NCI-H2196 (cell line): ENCODE measurements at regions not wholly inside any gene's neighbourhood (a gene's known extent, or its start where the extent isn't known, plus 50 kb on each side); places are given as distances from the start of the nearest gene placed in this dataset.

Experiments used
- DNase-seq: peaks from one replicate; lab custom pipeline; 2025; ENCODE audit not compliant: unreplicated experiment; lab: John Stamatoyannopoulos, UW

DNA sequence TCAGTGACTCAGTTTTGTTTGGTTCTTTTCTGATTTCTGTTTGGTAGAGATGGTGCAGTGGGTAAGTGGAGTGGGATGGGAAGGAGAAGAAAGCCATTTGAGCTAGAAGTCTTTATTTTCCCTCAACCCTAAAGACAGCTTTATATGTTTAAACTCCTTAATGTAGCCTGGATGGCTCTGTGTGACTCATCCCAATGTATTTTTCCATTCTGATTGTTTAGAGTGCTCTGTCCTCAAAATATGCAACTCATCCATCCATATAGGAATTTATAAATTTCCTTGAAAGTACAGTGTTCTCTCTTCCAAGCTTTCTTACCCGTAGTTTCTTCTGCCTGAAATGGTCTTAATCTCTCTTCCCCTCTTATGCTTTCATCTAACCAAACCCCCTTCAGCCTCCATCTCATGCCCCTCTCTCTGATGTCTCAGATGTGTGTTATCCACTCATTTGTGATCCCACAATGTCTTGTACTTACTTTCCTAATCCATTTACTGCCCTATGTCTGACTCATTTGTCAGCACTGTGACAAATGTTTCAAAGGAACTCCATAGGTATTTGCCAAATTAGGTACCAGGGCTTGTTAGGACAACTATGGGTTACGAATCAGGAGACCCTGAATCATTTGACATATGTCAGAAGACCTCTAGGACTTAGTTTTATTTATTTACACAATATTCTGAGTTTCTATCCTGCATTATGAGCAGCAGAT lies 217.5 kb upstream of the SGCD start:
- no peak for DNase-seq

DNA sequence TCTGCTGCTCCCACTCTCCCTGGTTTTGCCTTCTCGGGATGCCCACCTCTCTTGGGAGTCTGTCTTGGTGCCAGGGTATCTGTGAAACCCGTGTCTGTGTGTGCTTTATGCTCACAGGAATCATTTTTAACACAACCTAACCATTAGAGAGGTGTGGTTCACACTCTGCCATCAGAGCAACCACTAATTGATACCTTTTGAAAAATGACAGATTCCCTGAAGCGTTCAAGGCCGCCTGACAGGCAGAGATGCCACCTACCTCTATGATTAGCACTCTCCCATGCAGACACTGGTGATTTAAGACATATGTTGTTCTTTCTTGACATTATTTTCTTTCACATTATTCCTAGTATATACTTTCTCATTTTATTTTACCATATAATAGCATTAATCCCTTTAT lies 207.3 kb upstream of the SGCD start:
- DNase-seq = no peak

DNA sequence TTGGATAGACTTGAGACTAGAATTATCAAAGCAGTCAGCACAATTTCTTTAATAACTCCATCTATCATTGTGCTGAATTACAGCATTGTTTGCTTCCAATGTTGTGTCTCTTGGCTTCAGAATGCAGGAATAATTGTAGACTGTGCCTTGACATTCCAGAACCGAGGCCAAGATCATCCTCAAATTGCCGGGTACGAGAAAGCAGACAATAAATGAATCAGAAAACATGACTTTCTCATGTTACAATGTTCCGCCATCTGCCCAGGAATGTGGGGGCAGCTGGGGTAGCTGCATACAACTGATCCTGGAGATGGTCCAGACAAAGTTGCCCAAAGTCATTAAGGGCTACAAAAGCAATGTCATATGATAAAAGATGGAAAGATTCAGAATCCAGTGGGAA lies 206.2 kb upstream of the SGCD start:
- DNase-seq = peak; percentile 24

DNA sequence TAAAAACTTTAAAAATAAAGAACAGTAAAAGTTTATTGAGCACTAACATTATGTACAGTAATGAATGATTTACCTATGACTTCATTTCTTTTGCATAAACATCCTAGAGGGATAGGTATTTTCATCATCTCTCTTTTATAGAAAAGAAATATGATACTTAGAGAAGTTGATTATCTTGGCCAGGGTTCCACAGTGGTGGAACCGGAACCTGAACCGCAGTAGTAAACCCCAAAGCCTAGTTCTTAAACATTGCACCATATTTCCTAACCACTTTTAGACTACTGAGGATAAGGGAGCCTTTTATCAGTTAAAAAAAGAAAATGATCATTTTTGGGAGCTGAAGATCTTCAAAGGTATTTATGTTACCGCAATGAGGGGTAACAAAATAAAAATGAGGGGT lies 205.7 kb upstream of the SGCD start:
- peak; percentile 24 for DNase-seq

DNA sequence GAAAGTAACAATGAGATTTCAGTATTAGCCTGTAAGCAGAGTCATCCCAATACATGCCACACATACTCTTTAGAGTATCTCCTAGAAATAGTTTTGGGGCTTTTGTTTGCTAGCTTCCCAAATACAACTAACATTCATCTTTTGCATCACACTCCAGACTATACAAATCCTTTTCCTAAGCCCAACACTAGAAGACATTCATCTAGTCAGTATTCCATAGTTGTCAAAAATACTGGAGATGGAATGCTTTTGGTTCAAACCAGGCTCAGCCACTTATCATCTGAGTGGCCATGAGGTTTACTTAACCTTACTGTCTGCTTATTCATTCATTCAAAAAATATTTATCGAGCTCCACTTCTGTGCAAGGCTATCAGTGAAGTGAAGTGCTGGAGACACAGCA lies 205.1 kb upstream of the SGCD start:
- peak; percentile 11 for DNase-seq

DNA sequence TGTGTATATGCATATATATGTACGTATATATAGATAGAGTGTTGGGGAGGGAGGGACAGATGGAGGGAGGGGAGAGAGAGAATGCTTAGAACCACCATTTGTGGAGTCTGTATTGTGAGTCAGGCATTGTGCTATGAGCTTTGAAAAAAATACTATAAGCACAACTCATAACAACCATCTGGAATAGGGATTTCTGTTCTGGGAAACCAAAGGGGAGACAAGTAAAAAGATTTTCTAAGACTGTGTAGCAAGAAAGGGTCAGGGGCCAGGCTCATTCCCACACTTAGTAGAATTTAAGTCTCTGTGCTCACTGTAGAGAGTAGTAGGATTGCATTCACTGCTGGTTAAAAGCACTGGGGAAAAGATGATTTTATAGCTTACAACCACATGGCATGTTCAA lies 202.3 kb upstream of the SGCD start:
- no peak for DNase-seq

DNA sequence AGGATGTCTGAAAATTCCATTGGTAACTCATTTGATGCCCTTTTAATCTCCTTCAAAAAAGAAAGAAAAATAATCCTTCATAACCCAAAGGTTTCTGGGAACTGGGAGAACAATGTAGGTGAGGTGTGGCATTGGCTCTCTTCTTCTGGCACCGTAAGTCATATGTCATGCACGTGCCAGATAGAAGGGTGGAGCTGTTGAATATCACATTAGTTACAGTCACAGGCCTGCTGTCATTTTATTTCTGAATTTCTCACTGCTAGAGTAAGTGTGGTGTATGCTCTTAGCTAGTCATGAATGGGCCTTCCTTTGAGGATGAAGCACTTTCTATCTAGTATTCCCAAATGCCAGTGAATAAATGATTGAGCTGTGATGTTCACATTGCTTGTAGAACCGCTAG lies 201.8 kb upstream of the SGCD start:
- DNase-seq = no peak

DNA sequence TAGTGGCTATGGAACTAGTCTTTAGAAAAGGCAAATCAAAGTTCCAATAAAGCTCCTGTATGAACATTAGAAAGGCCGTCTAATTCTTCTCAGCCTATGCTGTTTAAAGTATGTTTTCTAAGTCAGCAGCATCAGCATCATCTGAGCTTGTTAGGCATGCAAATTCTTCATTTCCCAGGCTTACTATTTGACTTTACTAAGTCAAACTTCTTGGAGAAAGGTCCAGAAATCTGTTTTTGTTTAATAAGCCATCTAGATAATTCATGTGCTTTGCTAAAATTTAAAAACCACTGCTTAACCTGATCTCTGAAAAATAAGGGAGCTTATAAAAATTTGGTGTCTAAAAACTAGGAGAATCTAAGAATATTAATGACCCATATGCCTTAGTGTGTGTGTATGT lies 200.2 kb upstream of the SGCD start:
- no peak for DNase-seq

DNA sequence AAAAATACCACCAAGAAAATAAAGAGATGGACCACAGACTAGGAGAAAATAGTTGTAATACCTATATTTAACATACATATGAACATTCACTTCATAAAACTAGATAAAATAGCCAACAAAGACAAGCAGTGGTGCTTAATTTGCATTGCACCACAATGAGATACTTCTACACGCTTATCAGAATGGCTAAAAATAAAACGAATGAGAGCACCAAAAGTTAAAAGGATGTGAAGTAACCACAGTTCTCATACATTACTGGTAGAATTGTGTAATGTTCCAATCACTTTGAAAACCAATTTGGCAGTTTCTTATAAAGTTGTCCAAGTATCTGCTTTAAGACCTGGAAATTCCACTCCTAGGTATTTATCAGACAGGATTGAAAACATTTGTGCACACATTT lies 198.9 kb upstream of the SGCD start:
- no peak for DNase-seq

DNA sequence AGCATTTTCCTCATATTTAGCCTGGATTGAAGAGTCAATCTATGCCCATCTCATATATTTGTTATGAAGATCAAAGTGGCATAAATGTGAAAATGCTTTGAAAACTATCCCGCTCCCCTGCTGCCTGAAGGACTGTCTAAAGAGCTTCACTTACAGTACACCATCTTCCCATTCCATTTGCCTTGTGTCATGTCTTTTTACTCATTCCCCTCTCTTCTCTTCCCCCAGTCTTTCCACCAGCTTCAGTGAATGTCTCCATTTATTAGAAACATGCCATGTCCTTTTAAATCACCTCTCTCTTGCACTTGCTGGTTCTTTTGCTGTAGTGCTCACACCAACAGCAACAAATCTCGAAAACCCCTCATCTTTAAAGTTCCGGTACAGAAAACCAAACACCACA lies 192.7 kb upstream of the SGCD start:
- DNase-seq = no peak

DNA sequence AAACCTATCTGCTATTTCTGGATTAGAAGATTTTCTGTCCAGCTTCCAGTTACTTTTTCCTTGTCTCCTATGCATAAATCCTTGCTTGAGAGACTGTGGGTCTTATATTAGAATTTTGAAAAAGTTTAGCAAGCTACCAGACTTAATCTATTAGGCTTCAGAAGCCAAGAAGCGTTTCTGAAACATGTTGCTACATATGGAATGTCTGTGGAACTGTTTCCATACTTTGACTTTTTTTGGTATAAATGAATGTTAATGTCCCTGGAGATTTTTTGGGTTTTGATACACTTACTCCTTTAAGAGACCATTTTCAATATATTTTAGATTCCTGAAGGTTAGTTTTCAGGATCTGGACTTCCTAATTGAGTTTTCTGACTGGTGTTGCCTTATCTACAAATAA lies 191.4 kb upstream of the SGCD start:
- no peak for DNase-seq

DNA sequence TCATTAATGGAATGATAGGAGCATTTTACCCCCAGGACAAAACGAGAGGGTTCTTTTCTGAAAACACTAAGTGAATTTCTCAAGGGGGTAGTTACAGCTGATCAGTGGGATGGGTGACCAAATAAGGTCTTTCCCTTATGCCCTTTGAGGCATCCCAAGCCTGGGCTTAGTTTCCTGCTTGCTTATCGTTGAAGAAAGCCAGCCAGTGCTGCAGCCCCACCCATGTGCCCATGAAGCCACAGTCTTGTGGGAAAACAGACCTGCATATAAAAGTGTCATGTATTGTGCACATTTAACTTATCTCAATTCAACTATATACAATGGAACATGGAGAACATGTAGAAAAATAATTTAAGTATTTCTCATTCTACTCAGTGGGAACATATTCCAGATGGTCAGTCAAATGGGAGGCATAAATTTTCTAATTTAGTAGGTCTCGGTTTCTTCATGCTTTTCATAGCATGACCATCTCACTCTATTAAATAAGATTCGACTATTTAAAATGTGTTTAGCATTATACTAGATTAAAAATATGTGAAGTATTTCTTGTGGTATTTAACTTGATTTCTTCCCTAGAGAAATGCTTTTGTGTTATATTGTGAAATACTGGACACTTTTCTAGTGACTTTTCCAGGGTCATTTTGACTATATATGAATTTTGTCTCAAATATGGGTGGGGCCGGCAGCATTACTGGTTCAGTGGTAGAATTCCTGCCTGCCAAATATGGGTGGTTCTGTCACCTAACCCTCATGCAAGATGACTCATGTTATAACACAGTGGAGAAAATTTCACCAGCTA lies 189.7 kb upstream of the SGCD start:
- no peak for DNase-seq

DNA sequence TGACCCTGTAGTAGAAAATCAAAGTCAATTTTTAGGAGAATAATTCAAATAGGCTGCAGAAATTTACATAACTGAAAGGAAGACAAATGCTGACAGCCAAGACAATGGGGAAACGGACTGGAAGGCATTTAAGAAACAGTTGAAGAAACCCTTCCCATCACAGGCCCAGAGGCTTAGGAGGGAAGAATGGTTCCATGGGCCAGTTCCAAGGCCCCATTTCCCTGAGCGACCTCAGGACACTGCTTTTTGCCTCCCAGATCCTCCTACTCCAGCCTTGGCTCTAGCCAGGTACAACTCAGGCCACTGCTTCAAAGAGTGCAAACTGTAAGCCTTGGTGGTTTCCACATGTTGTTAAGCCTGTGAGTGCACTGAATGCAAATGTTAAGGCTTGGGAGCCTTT lies 184.1 kb upstream of the SGCD start:
- DNase-seq = no peak

DNA sequence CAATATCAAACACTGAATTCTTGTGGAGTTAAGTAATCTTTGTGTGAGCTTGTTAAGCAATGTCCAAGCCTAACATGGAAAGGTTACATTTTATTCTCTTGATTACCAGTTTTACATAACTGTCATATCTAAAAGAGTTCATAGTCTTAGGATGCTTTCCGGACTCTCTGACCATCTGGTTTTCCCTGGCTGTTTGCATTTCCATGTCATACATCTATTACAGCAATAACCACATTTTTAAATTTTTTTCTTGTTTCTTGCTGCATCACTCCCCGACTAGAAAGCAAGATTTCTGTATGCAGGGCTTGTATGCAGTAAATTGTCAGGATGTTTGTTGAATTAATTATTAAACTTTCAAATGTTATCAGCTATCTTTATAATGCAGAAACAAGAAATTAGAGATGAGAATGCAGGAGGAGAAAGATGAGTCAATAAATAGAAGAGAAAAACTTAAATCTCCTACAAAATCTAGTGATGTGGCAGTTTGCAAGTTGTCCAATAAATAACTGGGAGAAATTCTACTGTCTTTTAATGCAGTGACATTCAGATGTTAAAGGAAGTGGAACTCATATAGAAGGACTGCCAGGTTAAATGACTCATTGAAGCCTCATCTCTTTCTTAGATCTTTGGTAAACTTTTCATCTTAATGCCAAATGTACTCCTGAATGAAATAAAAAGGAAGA lies 179.6 kb upstream of the SGCD start:
- no peak for DNase-seq

DNA sequence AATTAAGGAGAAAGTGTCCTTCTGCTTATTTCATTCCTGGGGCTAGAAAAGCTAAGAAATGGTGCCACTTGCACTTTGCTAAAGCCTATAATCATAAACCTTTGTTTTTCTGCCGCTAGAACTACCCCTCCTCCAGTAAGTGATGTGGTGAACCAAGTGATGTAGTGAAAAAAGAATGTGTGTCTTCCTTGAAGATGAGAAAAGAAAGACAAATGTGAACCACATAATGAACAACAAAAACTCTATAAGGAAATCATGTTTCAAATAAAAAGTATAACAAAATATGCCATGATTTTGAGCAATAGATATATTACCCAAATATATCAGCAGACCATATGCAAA lies 179.0 kb upstream of the SGCD start:
- no peak for DNase-seq

DNA sequence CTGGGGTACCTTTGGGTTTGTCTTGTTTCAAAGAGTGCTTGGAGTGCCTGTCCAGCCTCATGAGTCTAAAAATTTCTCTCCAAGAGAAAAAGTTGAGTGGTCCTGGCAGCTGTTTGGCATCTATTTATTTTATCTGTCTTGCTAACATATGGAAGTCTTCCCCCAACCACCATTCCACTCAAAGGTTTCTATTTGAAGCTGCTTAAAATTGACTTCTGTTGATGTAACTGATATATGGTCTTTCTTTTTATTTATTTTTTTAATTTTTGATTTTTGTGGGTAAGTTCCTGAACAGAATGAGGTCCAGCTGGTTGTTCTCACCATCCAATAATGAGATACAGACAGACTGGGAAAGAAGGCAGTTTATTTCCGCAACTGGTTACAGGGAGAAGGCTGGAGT lies 178.7 kb upstream of the SGCD start:
- DNase-seq = no peak

DNA sequence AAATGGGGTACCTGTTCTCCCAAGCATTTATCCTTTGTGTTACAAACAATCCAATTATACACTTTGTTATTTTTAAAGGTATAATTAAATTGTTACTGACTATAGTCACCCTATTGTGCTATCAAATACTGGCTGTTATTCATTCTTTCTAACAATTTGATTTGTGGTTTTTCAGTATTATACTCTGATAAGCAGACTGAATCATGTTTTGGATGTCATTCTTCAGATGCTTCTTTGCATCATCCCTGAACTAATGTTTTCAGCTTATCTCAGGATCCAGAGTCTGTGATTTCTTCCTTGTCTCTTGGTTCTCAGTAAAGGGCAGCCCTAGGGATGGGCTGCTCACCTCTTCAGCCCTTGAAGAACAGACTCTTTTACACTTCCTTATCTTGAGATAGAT lies 177.8 kb upstream of the SGCD start:
- no peak for DNase-seq

DNA sequence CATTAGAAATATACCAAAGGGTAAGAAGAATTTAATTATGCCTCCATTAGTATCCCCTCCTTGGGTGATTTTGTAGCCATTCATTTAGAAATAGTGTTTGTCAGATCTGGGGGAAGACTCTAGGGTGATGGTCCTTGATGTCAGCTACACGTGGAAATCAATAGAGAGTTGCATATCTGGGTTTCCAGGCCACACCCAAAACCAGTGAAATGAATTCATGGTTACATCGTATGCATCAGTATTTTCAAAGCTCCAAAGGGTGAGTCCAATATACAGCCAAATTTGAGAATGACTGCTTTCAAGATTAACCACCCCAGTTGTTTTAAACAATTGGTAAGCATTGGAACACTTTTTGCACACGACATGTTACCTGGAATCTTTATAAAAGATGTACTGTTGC lies 173.4 kb upstream of the SGCD start:
- DNase-seq = no peak

DNA sequence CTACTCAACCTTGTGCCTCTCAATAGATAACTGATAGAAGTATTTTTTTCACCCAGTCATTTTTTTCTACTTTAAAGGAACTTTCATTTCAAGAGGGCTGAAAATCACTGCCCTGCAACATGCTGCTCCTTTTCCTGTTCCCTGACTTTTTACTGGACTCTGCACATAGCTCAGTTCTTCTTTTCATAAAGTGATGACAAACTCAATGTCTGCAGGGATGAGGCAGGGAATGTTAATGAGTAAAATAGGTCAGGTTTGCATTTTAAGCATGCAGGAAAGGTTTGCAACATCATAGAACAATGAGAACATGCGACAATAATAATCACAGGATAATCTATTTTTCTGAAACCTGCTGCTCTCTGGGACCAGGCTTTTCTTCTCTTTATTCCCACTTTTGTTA lies 172.2 kb upstream of the SGCD start:
- no peak for DNase-seq

DNA sequence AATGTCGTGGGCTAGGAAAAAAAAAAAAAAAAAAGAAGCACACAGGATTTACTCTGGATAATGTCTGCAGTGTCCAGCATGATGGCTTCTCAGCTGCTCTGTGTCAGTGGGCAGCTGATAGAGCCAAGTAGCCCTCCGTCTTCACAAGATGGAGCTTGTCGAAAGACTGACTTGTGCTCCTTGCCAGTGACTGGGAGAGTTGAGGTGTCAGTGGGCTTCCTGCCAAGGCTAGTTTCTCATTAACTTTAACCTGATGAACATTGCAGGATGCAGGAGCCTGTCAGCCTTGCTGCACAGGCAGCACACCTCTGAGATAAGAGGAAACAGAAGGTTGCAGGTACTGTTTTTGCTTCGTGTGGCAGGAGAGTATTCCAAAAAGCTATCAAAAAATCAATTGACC lies 171.4 kb upstream of the SGCD start:
- DNase-seq = no peak

DNA sequence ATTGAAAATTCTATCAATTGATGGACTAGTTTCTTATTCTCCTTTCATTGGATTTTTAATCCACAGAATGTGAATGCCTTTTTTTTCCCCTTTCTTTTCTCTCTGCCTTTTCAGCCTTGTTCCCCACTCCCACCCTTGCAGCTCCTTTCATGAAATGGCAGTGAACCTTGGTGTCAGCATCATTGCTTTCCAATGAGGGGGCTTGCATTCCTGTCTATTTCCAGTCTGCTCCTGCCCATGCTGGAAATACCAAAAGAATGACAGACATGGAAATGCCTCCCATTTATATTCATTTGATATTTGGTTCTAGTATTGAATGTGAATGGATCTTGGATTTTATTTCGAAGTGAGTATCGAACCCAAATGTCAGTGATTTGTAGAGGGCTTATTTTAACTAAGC lies 162.7 kb upstream of the SGCD start:
- no peak for DNase-seq

DNA sequence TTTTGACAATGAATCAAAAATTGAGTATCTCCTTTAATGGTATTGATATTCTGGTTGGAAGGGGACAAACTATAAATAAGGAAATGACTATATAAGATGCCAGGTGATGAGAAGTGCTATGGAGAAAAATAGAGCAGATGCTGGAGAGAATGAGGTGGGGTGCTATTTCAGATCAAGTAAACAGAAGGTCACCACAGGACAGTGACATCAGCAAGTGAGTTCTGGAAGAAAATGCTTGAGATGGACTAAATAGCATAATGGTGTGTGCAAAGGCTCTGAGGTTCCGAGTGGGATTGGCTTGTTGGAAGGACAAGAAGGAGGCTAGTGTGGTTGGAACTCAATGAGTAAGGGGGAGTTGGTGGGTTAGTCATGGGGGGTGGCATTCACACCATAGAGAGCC lies 157.5 kb upstream of the SGCD start:
- DNase-seq = no peak
